ENCODE measurements at regions not wholly inside any gene's neighbourhood (a gene's known extent, or its start where the extent isn't known, plus 50 kb on each side); places are given as distances from the start of the nearest gene placed in this dataset.

DNA sequence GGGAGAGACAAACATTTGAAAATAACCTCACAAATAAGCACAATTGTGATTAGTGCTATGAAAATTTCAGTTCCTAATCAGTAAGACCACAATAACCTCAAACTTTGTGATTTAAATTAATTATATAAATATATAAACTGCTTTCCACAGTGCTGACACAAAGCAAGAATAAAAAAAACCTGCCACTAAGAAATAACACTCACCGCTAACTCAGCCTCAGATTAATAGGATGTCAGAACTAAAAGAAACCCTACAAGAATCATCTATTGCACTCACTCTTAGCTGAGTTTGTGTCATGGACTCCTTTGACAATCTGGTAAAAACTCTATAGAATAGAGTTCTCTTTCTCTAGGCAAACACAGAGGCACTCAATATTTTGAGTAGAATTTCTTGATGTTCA lies 68.4 kb downstream of the SLC41A2 start:
- TF ChIP-seq, protein P1, sequence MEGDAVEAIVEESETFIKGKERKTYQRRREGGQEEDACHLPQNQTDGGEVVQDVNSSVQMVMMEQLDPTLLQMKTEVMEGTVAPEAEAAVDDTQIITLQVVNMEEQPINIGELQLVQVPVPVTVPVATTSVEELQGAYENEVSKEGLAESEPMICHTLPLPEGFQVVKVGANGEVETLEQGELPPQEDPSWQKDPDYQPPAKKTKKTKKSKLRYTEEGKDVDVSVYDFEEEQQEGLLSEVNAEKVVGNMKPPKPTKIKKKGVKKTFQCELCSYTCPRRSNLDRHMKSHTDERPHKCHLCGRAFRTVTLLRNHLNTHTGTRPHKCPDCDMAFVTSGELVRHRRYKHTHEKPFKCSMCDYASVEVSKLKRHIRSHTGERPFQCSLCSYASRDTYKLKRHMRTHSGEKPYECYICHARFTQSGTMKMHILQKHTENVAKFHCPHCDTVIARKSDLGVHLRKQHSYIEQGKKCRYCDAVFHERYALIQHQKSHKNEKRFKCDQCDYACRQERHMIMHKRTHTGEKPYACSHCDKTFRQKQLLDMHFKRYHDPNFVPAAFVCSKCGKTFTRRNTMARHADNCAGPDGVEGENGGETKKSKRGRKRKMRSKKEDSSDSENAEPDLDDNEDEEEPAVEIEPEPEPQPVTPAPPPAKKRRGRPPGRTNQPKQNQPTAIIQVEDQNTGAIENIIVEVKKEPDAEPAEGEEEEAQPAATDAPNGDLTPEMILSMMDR (IDR thresholded peaks at IDR 0.05): no peak
- TF ChIP-seq POLR2A (IDR thresholded peaks at IDR 0.05): no peak
